GM12873 (cell line): ENCODE measurements at regions not wholly inside any gene's neighbourhood (a gene's known extent, or its start where the extent isn't known, plus 50 kb on each side); places are given as distances from the start of the nearest gene placed in this dataset.
A peak's percentile ranks its signal among the peaks of the same experiment; 100 is the strongest.

Source experiments
- TF ChIP-seq, protein P1 (sequence below): IDR thresholded peaks from 2 replicates; pipeline ENCODE4 v1.5.1; 2012; ENCODE audit warnings: low read depth, mild to moderate bottlenecking, moderate library complexity, low read length, control low read depth; ENCODE audit not compliant: insufficient read depth; ENCODE audit errors: missing control alignments

DNA sequence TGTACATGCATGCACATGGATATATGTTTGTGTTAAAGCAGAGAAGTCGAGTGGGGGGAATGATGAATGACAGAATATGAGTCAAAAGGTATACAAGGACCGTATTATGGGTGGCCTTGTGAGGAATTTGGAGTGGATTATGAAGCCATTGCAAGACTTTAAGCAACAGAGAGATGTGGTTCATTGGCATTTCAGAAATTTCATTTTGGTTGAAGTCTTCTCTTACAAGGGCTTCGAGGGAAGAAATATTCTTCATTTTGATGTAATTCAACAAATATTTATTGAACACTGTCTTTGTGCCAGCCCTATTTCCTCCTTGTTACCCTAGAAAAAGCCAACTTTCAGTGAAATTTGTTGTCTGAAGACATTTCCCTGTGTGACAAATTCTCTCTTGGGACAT, 83.9 kb upstream of the SLCO6A1 start:
- TF ChIP-seq, protein P1, sequence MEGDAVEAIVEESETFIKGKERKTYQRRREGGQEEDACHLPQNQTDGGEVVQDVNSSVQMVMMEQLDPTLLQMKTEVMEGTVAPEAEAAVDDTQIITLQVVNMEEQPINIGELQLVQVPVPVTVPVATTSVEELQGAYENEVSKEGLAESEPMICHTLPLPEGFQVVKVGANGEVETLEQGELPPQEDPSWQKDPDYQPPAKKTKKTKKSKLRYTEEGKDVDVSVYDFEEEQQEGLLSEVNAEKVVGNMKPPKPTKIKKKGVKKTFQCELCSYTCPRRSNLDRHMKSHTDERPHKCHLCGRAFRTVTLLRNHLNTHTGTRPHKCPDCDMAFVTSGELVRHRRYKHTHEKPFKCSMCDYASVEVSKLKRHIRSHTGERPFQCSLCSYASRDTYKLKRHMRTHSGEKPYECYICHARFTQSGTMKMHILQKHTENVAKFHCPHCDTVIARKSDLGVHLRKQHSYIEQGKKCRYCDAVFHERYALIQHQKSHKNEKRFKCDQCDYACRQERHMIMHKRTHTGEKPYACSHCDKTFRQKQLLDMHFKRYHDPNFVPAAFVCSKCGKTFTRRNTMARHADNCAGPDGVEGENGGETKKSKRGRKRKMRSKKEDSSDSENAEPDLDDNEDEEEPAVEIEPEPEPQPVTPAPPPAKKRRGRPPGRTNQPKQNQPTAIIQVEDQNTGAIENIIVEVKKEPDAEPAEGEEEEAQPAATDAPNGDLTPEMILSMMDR, result no peak

- TF ChIP-seq, protein P1, result peak; percentile 30
These were observed 84.7 kb upstream of the SLCO6A1 start for GRCh38 chr5:102583276-102584124.

DNA sequence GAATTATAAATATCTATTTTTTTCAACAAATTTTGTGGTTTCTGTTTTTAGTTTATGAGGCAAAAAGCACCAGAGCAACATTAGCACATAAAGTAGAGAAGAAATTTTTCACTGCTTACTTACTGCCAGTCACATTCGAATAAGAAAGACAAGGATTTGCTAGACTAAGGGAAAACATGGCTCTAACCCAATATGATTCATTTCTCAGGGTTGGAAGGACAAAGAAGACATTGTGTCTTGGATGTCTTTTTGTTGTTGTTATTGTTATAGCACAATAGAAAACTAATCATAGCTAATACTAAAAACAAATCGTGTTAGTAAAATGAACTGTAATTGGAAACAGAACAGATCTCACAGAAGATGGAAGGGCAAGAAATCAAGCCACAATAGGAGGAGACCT, 90.9 kb upstream of the SLCO6A1 start:
- TF ChIP-seq, protein P1, result no peak

DNA sequence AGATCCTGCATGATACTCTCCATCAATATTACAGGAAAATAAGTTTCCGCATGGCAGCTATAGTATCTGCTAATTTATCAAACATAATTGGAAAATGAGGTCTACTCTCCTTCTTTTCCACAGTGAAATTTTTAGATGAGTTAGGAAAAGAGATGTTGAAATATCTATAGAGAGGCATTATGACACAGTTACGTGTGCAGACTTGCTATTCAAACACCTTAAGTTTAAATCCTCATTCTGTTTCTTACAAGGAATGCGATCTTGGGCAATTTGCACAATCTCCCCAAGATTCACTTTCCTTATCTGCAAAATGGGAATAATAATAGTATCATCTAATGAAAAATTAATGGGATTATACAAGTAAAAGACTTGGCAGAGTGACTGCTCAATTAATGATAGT, 91.7 kb upstream of the SLCO6A1 start:
- TF ChIP-seq, protein P1, result no peak

- TF ChIP-seq, protein P1, result no peak
These were observed 92.8 kb upstream of the SLCO6A1 start for GRCh38 chr5:102591650-102592049.

GRCh38 chr5:102594192-102594591, 95.4 kb upstream of the SLCO6A1 start:
- TF ChIP-seq, protein P1, result no peak

- TF ChIP-seq, protein P1, result no peak
These were observed 96.5 kb upstream of the SLCO6A1 start for GRCh38 chr5:102595332-102595731.
